Breast epithelium (tissue), 3 donors: ENCODE measurements at regions not wholly inside any gene's neighbourhood (a gene's known extent, or its start where the extent isn't known, plus 50 kb on each side); places are given as distances from the start of the nearest gene placed in this dataset.

ENCODE experiments used
- POLR2A ChIP-seq: fragments of 450-650 bp; IDR thresholded peaks from one replicate; pipeline ENCODE4 v1.6.1; 2016; ENCODE audit warnings: antibody characterized with exemption, mild to moderate bottlenecking, moderate library complexity
- POLR2AphosphoS5 ChIP-seq, 3 donors: sonication (generic); formaldehyde crosslinking; IDR thresholded peaks; one replicate each; pipeline ENCODE4 v1.6.1; 2017; ENCODE audit warnings: antibody characterized with exemption in 3 of 3
- TF ChIP-seq, protein P1 (sequence below), 3 donors: fragments of 450-650 bp; IDR thresholded peaks; one replicate each; pipeline ENCODE4 v1.5.1; 2016 to 2017; ENCODE audit warnings: antibody characterized with exemption in 3 of 3, mild to moderate bottlenecking in 3 of 3, moderate library complexity in 3 of 3

DNA sequence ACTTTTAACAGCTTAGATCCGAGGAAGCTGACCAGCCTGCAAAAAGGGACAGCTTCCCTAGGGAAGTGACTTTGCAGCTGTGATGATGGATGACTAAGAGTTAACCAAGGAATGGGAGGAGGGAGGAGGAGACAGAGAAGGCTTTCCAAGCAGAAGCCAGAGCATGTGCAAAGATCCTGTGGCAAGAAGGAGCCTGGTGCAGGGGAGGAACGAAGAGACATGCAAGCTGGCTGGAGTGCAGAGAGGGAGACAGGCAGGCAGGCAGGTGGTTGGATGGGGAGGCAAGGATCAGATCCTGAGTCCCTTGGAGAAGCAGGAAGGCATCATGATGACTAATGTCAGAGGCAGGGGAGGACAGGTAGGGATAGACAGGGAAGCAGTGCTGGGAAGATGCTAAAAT lies 148.8 kb downstream of the PFKFB3 start:
- TF ChIP-seq POLR2A (no peak), POLR2AphosphoS5 (IDR thresholded peaks at IDR 0.05) (no peak)
- TF ChIP-seq, protein P1, sequence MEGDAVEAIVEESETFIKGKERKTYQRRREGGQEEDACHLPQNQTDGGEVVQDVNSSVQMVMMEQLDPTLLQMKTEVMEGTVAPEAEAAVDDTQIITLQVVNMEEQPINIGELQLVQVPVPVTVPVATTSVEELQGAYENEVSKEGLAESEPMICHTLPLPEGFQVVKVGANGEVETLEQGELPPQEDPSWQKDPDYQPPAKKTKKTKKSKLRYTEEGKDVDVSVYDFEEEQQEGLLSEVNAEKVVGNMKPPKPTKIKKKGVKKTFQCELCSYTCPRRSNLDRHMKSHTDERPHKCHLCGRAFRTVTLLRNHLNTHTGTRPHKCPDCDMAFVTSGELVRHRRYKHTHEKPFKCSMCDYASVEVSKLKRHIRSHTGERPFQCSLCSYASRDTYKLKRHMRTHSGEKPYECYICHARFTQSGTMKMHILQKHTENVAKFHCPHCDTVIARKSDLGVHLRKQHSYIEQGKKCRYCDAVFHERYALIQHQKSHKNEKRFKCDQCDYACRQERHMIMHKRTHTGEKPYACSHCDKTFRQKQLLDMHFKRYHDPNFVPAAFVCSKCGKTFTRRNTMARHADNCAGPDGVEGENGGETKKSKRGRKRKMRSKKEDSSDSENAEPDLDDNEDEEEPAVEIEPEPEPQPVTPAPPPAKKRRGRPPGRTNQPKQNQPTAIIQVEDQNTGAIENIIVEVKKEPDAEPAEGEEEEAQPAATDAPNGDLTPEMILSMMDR (IDR thresholded peaks at IDR 0.05): no peak
